ENCODE measurements at regions not wholly inside any gene's neighbourhood (a gene's known extent, or its start where the extent isn't known, plus 50 kb on each side); places are given as distances from the start of the nearest gene placed in this dataset.

- no peak for TF ChIP-seq POLR2AphosphoS5 (IDR thresholded peaks at IDR 0.05)
- TF ChIP-seq, protein P1, sequence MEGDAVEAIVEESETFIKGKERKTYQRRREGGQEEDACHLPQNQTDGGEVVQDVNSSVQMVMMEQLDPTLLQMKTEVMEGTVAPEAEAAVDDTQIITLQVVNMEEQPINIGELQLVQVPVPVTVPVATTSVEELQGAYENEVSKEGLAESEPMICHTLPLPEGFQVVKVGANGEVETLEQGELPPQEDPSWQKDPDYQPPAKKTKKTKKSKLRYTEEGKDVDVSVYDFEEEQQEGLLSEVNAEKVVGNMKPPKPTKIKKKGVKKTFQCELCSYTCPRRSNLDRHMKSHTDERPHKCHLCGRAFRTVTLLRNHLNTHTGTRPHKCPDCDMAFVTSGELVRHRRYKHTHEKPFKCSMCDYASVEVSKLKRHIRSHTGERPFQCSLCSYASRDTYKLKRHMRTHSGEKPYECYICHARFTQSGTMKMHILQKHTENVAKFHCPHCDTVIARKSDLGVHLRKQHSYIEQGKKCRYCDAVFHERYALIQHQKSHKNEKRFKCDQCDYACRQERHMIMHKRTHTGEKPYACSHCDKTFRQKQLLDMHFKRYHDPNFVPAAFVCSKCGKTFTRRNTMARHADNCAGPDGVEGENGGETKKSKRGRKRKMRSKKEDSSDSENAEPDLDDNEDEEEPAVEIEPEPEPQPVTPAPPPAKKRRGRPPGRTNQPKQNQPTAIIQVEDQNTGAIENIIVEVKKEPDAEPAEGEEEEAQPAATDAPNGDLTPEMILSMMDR (IDR thresholded peaks at IDR 0.05), result no peak
- TF ChIP-seq EP300 (IDR thresholded peaks at IDR 0.05), result no peak
- no peak for TF ChIP-seq POLR2A (IDR thresholded peaks at IDR 0.05)
- no peaks in the 10 kb centered on the region for H3K36me3 ChIP-seq
- H3K4me3 ChIP-seq, result no peak overlapping the region
- H3K4me1 ChIP-seq, result no peaks in the 10 kb centered on the region
- no peak overlapping the region for H3K27ac ChIP-seq
- no peaks in the 10 kb centered on the region for H3K9me3 ChIP-seq
- WGBS, result 74% methylated on average over 1 of the region's 1 CpG
- no peaks in the 10 kb centered on the region for H3K27me3 ChIP-seq
- no peak for DNase-seq (ENCODE audit: low spot score in 2 of 2)
Measured at GRCh38 chr2:66753257-66753656, 318.3 kb downstream of the MEIS1 start.

DNA sequence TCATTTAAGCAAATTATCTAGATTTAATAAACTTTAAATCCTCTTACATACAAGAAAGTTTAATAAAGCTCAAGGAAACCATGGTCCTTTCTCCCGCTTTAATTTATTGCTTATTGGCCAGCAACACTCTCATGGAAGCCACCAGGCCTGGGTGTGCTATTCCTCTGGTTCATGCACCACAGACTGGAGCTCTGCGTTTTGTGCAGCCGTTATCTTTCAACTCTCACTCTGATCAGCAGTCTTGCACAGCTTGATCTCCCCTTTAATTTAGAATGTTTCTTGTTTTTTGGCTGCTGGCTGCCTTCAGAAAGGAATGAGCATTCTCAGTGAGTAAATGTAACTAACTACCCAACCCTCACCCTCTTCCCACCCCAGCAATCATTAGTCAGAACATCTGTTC, 318.7 kb downstream of the MEIS1 start:
- TF ChIP-seq POLR2AphosphoS5 (IDR thresholded peaks at IDR 0.05) (no peak), EP300 (IDR thresholded peaks at IDR 0.05) (no peak), POLR2A (IDR thresholded peaks at IDR 0.05) (no peak)
- TF ChIP-seq, protein P1 (IDR thresholded peaks at IDR 0.05), result no peak
- no peak overlapping the region for H3K27ac ChIP-seq
- no peaks in the 10 kb centered on the region for H3K9me3 ChIP-seq
- 90% methylated on average over 3 of the region's 3 CpGs for WGBS
- no peaks in the 10 kb centered on the region for H3K36me3 ChIP-seq
- no peaks in the 10 kb centered on the region for H3K4me1 ChIP-seq
- H3K4me3 ChIP-seq, result no peak overlapping the region
- DNase-seq (ENCODE audit: low spot score in 2 of 2), result no peak
- H3K27me3 ChIP-seq, result no peaks in the 10 kb centered on the region

DNA sequence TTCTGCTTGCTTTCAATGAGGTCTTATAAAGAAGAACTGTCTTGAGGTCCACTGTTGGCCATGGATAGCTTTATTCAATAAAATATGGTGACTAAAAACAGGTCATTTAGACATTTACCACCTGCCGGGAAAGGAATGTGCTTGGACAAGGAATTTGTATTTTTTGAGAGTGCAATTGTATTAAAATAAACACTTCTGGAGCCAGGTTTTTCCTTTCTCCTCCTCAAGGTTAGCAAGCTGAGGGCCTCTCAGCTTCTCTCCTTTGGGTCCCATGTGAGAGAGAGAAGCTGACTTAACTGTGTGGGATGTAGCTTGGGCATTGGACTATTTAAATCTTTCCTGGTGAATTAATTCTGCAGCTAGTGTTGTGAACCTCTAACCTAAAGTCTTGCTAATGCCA, 321.0 kb downstream of the MEIS1 start:
- Histone ChIP-seq H3K4me3 (no peak overlapping the region), H3K4me1 (no peaks in the 10 kb centered on the region), H3K27ac (no peak overlapping the region), H3K27me3 (no peaks in the 10 kb centered on the region), H3K36me3 (no peaks in the 10 kb centered on the region), H3K9me3 (no peaks in the 10 kb centered on the region)
- DNase-seq (ENCODE audit: low spot score in 2 of 2), result no peak
- 85% methylated on average over 1 of the region's 1 CpG for WGBS
- no peak for TF ChIP-seq POLR2A (IDR thresholded peaks at IDR 0.05)
- no peak for TF ChIP-seq POLR2AphosphoS5 (IDR thresholded peaks at IDR 0.05)
- TF ChIP-seq EP300 (IDR thresholded peaks at IDR 0.05), result no peak
- TF ChIP-seq, protein P1 (IDR thresholded peaks at IDR 0.05), result no peak

DNA sequence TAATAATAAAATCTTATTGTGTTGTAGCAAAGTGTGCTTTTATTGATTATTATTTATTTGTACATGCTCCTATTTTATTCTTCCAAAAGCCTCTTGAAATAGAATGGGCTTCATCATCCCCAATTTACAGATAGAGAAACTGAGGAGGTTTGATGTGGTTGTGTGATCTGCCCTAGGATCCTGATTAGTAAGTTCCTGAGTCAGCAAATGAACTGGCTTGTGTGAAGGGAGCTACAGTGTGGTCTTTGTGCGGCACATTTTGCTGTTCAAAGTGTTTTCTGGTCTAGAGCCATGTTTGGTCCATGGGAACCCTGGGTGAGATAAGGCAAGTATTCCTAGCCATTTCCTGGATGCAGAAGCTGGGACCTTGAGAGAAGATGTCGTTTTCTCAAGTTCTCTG, 326.9 kb downstream of the MEIS1 start:
- Histone ChIP-seq H3K27me3 (no peaks in the 10 kb centered on the region), H3K27ac (no peak overlapping the region), H3K36me3 (no peaks in the 10 kb centered on the region), H3K4me1 (no peaks in the 10 kb centered on the region), H3K4me3 (no peak overlapping the region), H3K9me3 (no peaks in the 10 kb centered on the region)
- 92% methylated on average over 2 of the region's 2 CpGs for WGBS
- TF ChIP-seq EP300 (IDR thresholded peaks at IDR 0.05) (no peak), POLR2AphosphoS5 (IDR thresholded peaks at IDR 0.05) (no peak), POLR2A (IDR thresholded peaks at IDR 0.05) (no peak)
- TF ChIP-seq, protein P1 (IDR thresholded peaks at IDR 0.05), result no peak
- no peak for DNase-seq (ENCODE audit: low spot score in 2 of 2)

- Histone ChIP-seq H3K27ac (no peak overlapping the region), H3K27me3 (no peaks in the 10 kb centered on the region), H3K4me3 (no peak overlapping the region), H3K9me3 (no peaks in the 10 kb centered on the region), H3K36me3 (no peaks in the 10 kb centered on the region), H3K4me1 (no peaks in the 10 kb centered on the region)
- no peak for DNase-seq (ENCODE audit: low spot score in 2 of 2)
- 92% methylated on average over 25 of the region's 25 CpGs for WGBS
- TF ChIP-seq POLR2A (IDR thresholded peaks at IDR 0.05) (no peak), EP300 (IDR thresholded peaks at IDR 0.05) (no peak), POLR2AphosphoS5 (IDR thresholded peaks at IDR 0.05) (no peak)
- TF ChIP-seq, protein P1 (IDR thresholded peaks at IDR 0.05), result no peak
Measured at GRCh38 chr2:66762761-66763160, 327.8 kb downstream of the MEIS1 start.
